GM18502 (cell line): ENCODE measurements at regions not wholly inside any gene's neighbourhood (a gene's known extent, or its start where the extent isn't known, plus 50 kb on each side); places are given as distances from the start of the nearest gene placed in this dataset.

Source experiments
- ATAC-seq: cut with Tn5 transposase; IDR thresholded peaks from one replicate; pipeline ENCODE4 v1.9.1; 2021; ENCODE audit warnings: mild to moderate bottlenecking; ENCODE audit not compliant: unreplicated experiment, poor library complexity

GRCh38 chr20:16124911-16125776 lies 448.1 kb downstream of the KIF16B start:
- ATAC-seq: no peak

GRCh38 chr20:16124491-16124890 lies 448.8 kb downstream of the KIF16B start:
- no peak for ATAC-seq

GRCh38 chr20:16123623-16124022 lies 449.6 kb downstream of the KIF16B start:
- no peak for ATAC-seq

GRCh38 chr20:16119909-16120308 lies 453.3 kb downstream of the KIF16B start:
- no peak for ATAC-seq

- ATAC-seq: no peak
These were observed 457.2 kb downstream of the KIF16B start for GRCh38 chr20:16115911-16116552.

GRCh38 chr20:16113736-16114135 lies 459.5 kb downstream of the KIF16B start:
- ATAC-seq: no peak

- ATAC-seq: no peak
These were observed 461.3 kb downstream of the KIF16B start for GRCh38 chr20:16111852-16112412.

- no peak for ATAC-seq
These were observed 461.9 kb downstream of the KIF16B start for GRCh38 chr20:16111172-16111832.

GRCh38 chr20:16107172-16107870 lies 465.9 kb downstream of the KIF16B start:
- ATAC-seq: no peak

- ATAC-seq: no peak
These were observed 466.9 kb downstream of the KIF16B start for GRCh38 chr20:16106191-16106849.

GRCh38 chr20:16104783-16105182 lies 468.5 kb downstream of the KIF16B start:
- no peak for ATAC-seq
